Ovary (tissue), 7 donors: ENCODE measurements at regions not wholly inside any gene's neighbourhood (a gene's known extent, or its start where the extent isn't known, plus 50 kb on each side); places are given as distances from the start of the nearest gene placed in this dataset.

Experiments used
- DNase-seq, 5 donors: peaks; one replicate each; pipeline ENCODE4 v3.0.0-alpha.2; 2019 to 2020
- H3K27ac ChIP-seq, 2 donors: fragments of 200-600 bp; one replicate each; pipeline versions ENCODE4 v1.5.1 to v1.8.0; 2019 to 2022
- H3K27me3 ChIP-seq: fragments of 200-600 bp; one replicate; pipeline ENCODE4 v1.8.0; 2022
- H3K36me3 ChIP-seq: fragments of 200-600 bp; sonication (generic); one replicate; pipeline ENCODE4 v1.5.1; 2019
- H3K4me1 ChIP-seq: one replicate; pipeline ENCODE4 v1.8.1; 2013; ENCODE audit warnings: mild to moderate bottlenecking, moderate library complexity; ENCODE audit not compliant: insufficient read depth
- H3K4me3 ChIP-seq: fragments of 200-600 bp; sonication (generic); one replicate; pipeline ENCODE4 v1.5.1; 2017
- H3K9me3 ChIP-seq, 2 donors: fragments of 200-600 bp in 1 of 2; sonication (generic) in 1 of 2; one replicate each; pipeline versions ENCODE4 v1.5.1 to v1.8.1; 2013 to 2019; ENCODE audit warnings: mild to moderate bottlenecking in 1 of 2, moderate library complexity in 1 of 2
- CTCF ChIP-seq, 3 donors: fragments of 450-650 bp in 2 of 3; fragments of 200-600 bp in 1 of 3; IDR thresholded peaks; one replicate each; pipeline versions ENCODE4 v1.5.1 to v1.8.0; 2016 to 2022; ENCODE audit warnings: antibody characterized with exemption in 3 of 3, mild to moderate bottlenecking in 1 of 3
- EP300 ChIP-seq: sonication (generic); formaldehyde crosslinking; IDR thresholded peaks from one replicate; pipeline ENCODE4 v1.6.1; 2017; ENCODE audit warnings: antibody characterized with exemption
- POLR2A ChIP-seq: fragments of 450-650 bp; IDR thresholded peaks from one replicate; pipeline ENCODE4 v1.6.1; 2017; ENCODE audit warnings: antibody characterized with exemption, mild to moderate bottlenecking, moderate library complexity
- WGBS, 3 donors: extraction: QIAGEN DNeasy Blood & Tissue Kit in 1 of 3; methylation state at CpG; one replicate each; pipeline versions ENCODE4 v1.1.5 to v1.1.7; 2013 to 2017; 5-methylcytosine and 5-hydroxymethylcytosine counted together
- intact Hi-C, 4 donors: fragments of 100-400 bp; cut with DNase I; formaldehyde crosslinking; loops; one replicate each; pipeline versions ENCODE4 v1.11.0 to v1.15.1; 2022 to 2023
- donor health status: DM: no; HTN: no; CAD: no; lungs with moderate emphysema.
- donor health status: DM: no; HTN: no; CAD: no.
- donor health status: Bipolar disorder and iron deficiency.
- donor health status: DM: no; HTN: no; CAD: no.
- donor health status: DM: yes; HTN: yes; CAD: no.

GRCh38 chr19:34835631-34836351 is 62.8 kb upstream of the ZNF599 start:
- TF ChIP-seq EP300 (no peak), CTCF (IDR thresholded peaks at IDR 0.05) (no peak), POLR2A (no peak)
- no peak for DNase-seq
- Histone ChIP-seq H3K27ac (no peak overlapping the region), H3K27me3 (no peaks in the 10 kb centered on the region), H3K4me1 (no peaks in the 10 kb centered on the region), H3K36me3 (no peaks in the 10 kb centered on the region), H3K9me3 (no peaks in the 10 kb centered on the region), H3K4me3 (no peak overlapping the region)
- intact Hi-C loops = no loop called here
- WGBS, 3 donors = 75 to 84% (median 82%) methylated on average over 7 of the region's 7 CpGs

GRCh38 chr19:34834472-34835061 is 61.6 kb upstream of the ZNF599 start:
- no peak overlapping the region for H3K27ac ChIP-seq
- WGBS, 3 donors = 77 to 84% (median 82%) methylated on average over 7 of the region's 7 CpGs
- no peaks in the 10 kb centered on the region for H3K4me1 ChIP-seq
- no peak overlapping the region for H3K4me3 ChIP-seq
- intact Hi-C loops = no loop called here
- H3K36me3 ChIP-seq = no peaks in the 10 kb centered on the region
- TF ChIP-seq POLR2A (no peak), CTCF (IDR thresholded peaks at IDR 0.05) (no peak), EP300 (no peak)
- no peaks in the 10 kb centered on the region for H3K27me3 ChIP-seq
- H3K9me3 ChIP-seq = no peaks in the 10 kb centered on the region
- DNase-seq = no peak

GRCh38 chr19:34832581-34833112 is 59.6 kb upstream of the ZNF599 start:
- H3K27me3 ChIP-seq = no peaks in the 10 kb centered on the region
- no peaks in the 10 kb centered on the region for H3K9me3 ChIP-seq
- intact Hi-C loops = no loop called here
- WGBS, 3 donors = 78 to 81% (median 80%) methylated on average over 37 of the region's 37 CpGs
- TF ChIP-seq EP300 (no peak), CTCF (IDR thresholded peaks at IDR 0.05) (no peak), POLR2A (no peak)
- H3K4me3 ChIP-seq = no peak overlapping the region
- no peaks in the 10 kb centered on the region for H3K36me3 ChIP-seq
- no peak overlapping the region for H3K27ac ChIP-seq
- DNase-seq = no peak
- H3K4me1 ChIP-seq = no peaks in the 10 kb centered on the region

GRCh38 chr19:34831714-34832113 is 58.7 kb upstream of the ZNF599 start:
- DNase-seq = no peak
- H3K36me3 ChIP-seq = no peaks in the 10 kb centered on the region
- no peaks in the 10 kb centered on the region for H3K9me3 ChIP-seq
- no peak overlapping the region for H3K27ac ChIP-seq
- 63 to 73% (median 70%) methylated on average over 5 of the region's 5 CpGs for WGBS, 3 donors
- no peaks in the 10 kb centered on the region for H3K4me1 ChIP-seq
- no peaks in the 10 kb centered on the region for H3K27me3 ChIP-seq
- intact Hi-C loops = no loop called here
- H3K4me3 ChIP-seq = no peak overlapping the region
- TF ChIP-seq POLR2A (no peak), EP300 (no peak), CTCF (IDR thresholded peaks at IDR 0.05) (no peak)
